OCI-LY1 (cell line): ENCODE measurements at regions not wholly inside any gene's neighbourhood (a gene's known extent, or its start where the extent isn't known, plus 50 kb on each side); places are given as distances from the start of the nearest gene placed in this dataset.

Experiments
- H2AFZ ChIP-seq: fragments of 200-600 bp; sonication (generic), shearing (Covaris generic); 2 replicates; pipeline ENCODE4 v1.6.0; 2014; ENCODE audit warnings: antibody characterized with exemption, mild to moderate bottlenecking, low read length
- H3F3A ChIP-seq: fragments of 200-600 bp; sonication (generic), shearing (Covaris generic); 2 replicates; pipeline ENCODE4 v1.6.0; 2014; ENCODE audit warnings: mild to moderate bottlenecking, antibody characterized with exemption, low read length, moderate library complexity; ENCODE audit not compliant: insufficient read depth
- H3K27ac ChIP-seq: fragments of 200-600 bp; sonication (generic); 2 replicates; pipeline ENCODE4 v1.5.1; 2014; ENCODE audit warnings: low read length, mixed run types, mild to moderate bottlenecking, low read depth; ENCODE audit not compliant: poor library complexity, severe bottlenecking
- H3K27me3 ChIP-seq: fragments of 200-600 bp; sonication (generic); 2 replicates; pipeline ENCODE4 v1.6.0; 2014; ENCODE audit warnings: antibody characterized with exemption, mild to moderate bottlenecking, low read length, moderate library complexity; ENCODE audit not compliant: insufficient read depth
- H3K36me3 ChIP-seq: fragments of 200-600 bp; sonication (generic); 2 replicates; pipeline ENCODE4 v1.6.1; 2014; ENCODE audit warnings: mild to moderate bottlenecking, antibody characterized with exemption, low read length, moderate library complexity, mixed read lengths; ENCODE audit not compliant: insufficient read depth
- H3K4me1 ChIP-seq: fragments of 200-600 bp; sonication (generic); 2 replicates; pipeline ENCODE4 v1.5.1; 2014; ENCODE audit warnings: mild to moderate bottlenecking, low read length, moderate library complexity; ENCODE audit not compliant: insufficient read depth, severe bottlenecking
- H3K4me2 ChIP-seq: fragments of 200-600 bp; sonication (generic), shearing (Covaris generic); 2 replicates; pipeline ENCODE4 v1.6.1; 2014; ENCODE audit warnings: low read length
- H3K4me3 ChIP-seq: fragments of 200-600 bp; sonication (generic); 2 replicates; pipeline ENCODE4 v1.5.1; 2014; ENCODE audit warnings: low read length, low read depth, mild to moderate bottlenecking, mixed read lengths; ENCODE audit not compliant: poor library complexity, severe bottlenecking
- H3K79me2 ChIP-seq: fragments of 200-600 bp; shearing (Covaris generic); 2 replicates; pipeline ENCODE4 v1.6.1; 2016; ENCODE audit warnings: mixed run types, low read length, mixed read lengths; ENCODE audit not compliant: insufficient read depth
- H3K9ac ChIP-seq: fragments of 200-600 bp; sonication (generic), shearing (Covaris generic); 2 replicates; pipeline ENCODE4 v1.6.1; 2014; ENCODE audit warnings: mild to moderate bottlenecking, low read length, mixed read lengths
- H3K9me2 ChIP-seq: fragments of 200-600 bp; sonication (generic), shearing (Covaris generic); 2 replicates; pipeline ENCODE4 v1.6.1; 2014; ENCODE audit warnings: low read depth, mild to moderate bottlenecking, low read length, mixed read lengths
- H3K9me3 ChIP-seq: fragments of 200-600 bp; shearing (Covaris generic); 2 replicates; pipeline ENCODE4 v1.6.1; 2014; ENCODE audit warnings: low read length, mixed read lengths
- H4K20me1 ChIP-seq: fragments of 200-600 bp; sonication (generic), shearing (Covaris generic); 2 replicates; pipeline ENCODE4 v1.6.0; 2016; ENCODE audit warnings: mild to moderate bottlenecking, low read length; ENCODE audit not compliant: insufficient read depth
- CTCF ChIP-seq: fragments of 200-600 bp; sonication (generic), shearing (Covaris generic); IDR thresholded peaks from 2 replicates; pipeline ENCODE4 v1.5.1; 2017; ENCODE audit warnings: mild to moderate bottlenecking, antibody characterized with exemption, low read length, moderate library complexity, mixed read lengths
- EZH2 ChIP-seq: fragments of 200-600 bp; sonication (generic), shearing (Covaris generic); IDR thresholded peaks from 2 replicates; pipeline ENCODE4 v1.8.0; 2017; ENCODE audit warnings: borderline replicate concordance, mixed run types, mild to moderate bottlenecking, antibody characterized with exemption, low read length, moderate library complexity, mixed read lengths

DNA sequence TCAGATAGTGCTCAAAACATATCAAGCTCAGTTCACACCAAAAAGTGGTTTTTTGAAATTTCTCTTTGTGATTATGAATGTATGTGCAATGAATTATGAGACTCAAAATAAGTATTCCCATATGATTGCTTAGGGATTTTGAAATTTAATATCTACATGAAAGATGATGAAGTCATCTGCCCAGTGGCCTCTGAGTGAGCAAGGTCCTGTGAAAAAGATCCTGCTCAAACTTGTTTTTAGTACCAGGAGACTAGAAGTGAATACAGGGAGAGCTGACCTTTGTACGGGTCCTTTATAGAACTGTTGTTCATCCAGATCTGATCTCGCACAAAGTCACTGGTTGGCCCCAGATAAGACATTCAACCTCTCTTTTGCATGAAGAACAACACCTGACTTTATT, 151.9 kb upstream of the MAF start:
- Histone ChIP-seq H3K79me2 (no peaks in the 10 kb centered on the region), H3K4me2 (no peak overlapping the region), H3F3A (no peaks in the 10 kb centered on the region), H3K9me3 (no peaks in the 10 kb centered on the region), H3K4me3 (no peak overlapping the region), H4K20me1 (no peaks in the 10 kb centered on the region), H3K27me3 (no peaks in the 10 kb centered on the region), H3K4me1 (no peaks in the 10 kb centered on the region), H2AFZ (no peak overlapping the region), H3K27ac (no peak overlapping the region), H3K9me2 (no peaks in the 10 kb centered on the region), H3K9ac (no peak overlapping the region), H3K36me3 (no peaks in the 10 kb centered on the region)
- TF ChIP-seq EZH2 (no peak), CTCF (no peak)

DNA sequence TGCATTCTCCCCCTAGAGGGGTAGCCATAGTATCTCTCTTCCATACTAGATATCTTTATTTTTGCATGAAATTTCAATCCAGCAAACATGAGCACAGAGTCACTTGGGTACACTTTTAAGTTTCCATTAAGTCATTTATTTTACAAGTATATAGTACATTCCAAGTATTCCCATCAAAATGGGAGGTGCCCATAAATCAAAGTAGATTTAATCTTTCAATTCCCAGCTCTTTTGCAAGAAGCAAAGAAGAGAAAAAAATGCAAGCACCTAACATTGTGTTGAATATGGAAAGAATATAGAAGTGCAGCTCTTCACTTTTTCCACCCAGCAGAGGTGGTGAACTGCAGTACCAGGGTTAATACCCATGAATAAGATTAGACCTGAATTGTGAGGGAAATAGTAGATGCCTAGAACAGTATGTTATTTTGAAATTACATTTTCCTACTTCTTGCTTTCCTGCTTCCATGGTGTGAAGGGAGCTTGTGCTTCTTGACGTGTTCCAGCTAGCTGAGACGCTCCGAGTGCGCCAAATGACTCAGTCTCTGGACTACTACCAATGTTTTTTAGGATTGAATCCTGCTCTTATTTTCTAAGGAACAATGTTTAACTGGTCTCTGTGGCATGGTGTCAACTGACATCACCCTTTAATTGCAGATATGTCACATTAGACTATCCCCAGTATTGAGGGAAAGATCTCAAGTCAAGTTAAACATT, 151.1 kb upstream of the MAF start:
- H4K20me1 ChIP-seq, result no peaks in the 10 kb centered on the region
- no peaks in the 10 kb centered on the region for H3K9me3 ChIP-seq
- H3K9ac ChIP-seq, result no peak overlapping the region
- no peaks in the 10 kb centered on the region for H3F3A ChIP-seq
- H3K4me1 ChIP-seq, result no peaks in the 10 kb centered on the region
- no peak overlapping the region for H3K4me3 ChIP-seq
- no peaks in the 10 kb centered on the region for H3K36me3 ChIP-seq
- no peaks in the 10 kb centered on the region for H3K79me2 ChIP-seq
- TF ChIP-seq EZH2 (no peak), CTCF (no peak)
- H3K27me3 ChIP-seq, result no peaks in the 10 kb centered on the region
- H2AFZ ChIP-seq, result no peak overlapping the region
- no peak overlapping the region for H3K4me2 ChIP-seq
- H3K27ac ChIP-seq, result no peak overlapping the region
- H3K9me2 ChIP-seq, result no peaks in the 10 kb centered on the region

DNA sequence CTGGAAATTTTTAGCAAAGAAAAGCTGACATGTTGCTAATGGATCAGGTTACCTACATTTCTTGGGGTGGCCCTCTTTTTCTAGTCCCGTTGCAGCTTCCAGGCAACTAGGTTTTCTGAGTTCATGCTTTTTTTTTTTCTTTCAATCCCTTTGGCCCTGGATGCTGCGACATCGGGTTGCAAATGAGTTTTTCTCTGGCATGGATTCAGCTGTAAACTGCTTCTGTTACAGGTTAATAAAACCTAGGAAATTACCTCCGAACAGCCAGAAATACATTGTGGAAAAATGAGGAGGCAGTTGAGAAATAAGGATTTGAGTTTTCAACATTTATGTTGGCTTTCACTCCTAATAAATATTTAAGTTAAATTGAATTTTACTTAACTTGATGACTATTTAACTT, 149.8 kb upstream of the MAF start:
- no peaks in the 10 kb centered on the region for H3K27me3 ChIP-seq
- H3K4me3 ChIP-seq, result no peak overlapping the region
- H3K27ac ChIP-seq, result no peak overlapping the region
- H3K79me2 ChIP-seq, result no peaks in the 10 kb centered on the region
- H3K4me2 ChIP-seq, result no peak overlapping the region
- H3K4me1 ChIP-seq, result no peaks in the 10 kb centered on the region
- TF ChIP-seq EZH2, result no peak
- H3K9ac ChIP-seq, result no peak overlapping the region
- no peaks in the 10 kb centered on the region for H3K9me2 ChIP-seq
- no peaks in the 10 kb centered on the region for H4K20me1 ChIP-seq
- no peaks in the 10 kb centered on the region for H3F3A ChIP-seq
- H2AFZ ChIP-seq, result no peak overlapping the region
- H3K36me3 ChIP-seq, result no peaks in the 10 kb centered on the region
- H3K9me3 ChIP-seq, result no peaks in the 10 kb centered on the region

GRCh38 chr16:79748629-79749028, 148.1 kb upstream of the MAF start:
- H3K79me2 ChIP-seq, result no peaks in the 10 kb centered on the region
- no peak for TF ChIP-seq EZH2
- TF ChIP-seq CTCF, result no peak

More at GRCh38 chr16:79748629-79749028, 148.1 kb upstream of the MAF start:
- no peaks in the 10 kb centered on the region for H3K9me3 ChIP-seq
- no peaks in the 10 kb centered on the region for H3K9me2 ChIP-seq
- H3K9ac ChIP-seq, result no peak overlapping the region
- H3K4me1 ChIP-seq, result no peaks in the 10 kb centered on the region
- no peak overlapping the region for H3K4me2 ChIP-seq
- H4K20me1 ChIP-seq, result no peaks in the 10 kb centered on the region
- no peaks in the 10 kb centered on the region for H3K36me3 ChIP-seq
- H3K4me3 ChIP-seq, result no peak overlapping the region
- no peak overlapping the region for H3K27ac ChIP-seq
- no peaks in the 10 kb centered on the region for H3F3A ChIP-seq
- no peaks in the 10 kb centered on the region for H3K27me3 ChIP-seq
- no peak overlapping the region for H2AFZ ChIP-seq
